Osteocyte (in vitro differentiated cells): ENCODE measurements at regions not wholly inside any gene's neighbourhood (a gene's known extent, or its start where the extent isn't known, plus 50 kb on each side); places are given as distances from the start of the nearest gene placed in this dataset.
"Not testable (repeated sequence)": the region's sequence is repeated elsewhere in the genome, so short reads cannot be mapped to it uniquely, and the experiment has no call there.

ENCODE experiments used
- DNase-seq: peaks from one replicate; pipeline ENCODE4 v3.0.0; 2021; ENCODE audit warnings: mixed read lengths; ENCODE audit not compliant: unreplicated experiment; ENCODE audit errors: extremely low spot score
- H3K27ac Mint-ChIP-seq: one replicate; pipeline ENCODE4 v1.8.0; 2021; ENCODE audit warnings: mild to moderate bottlenecking, mixed read lengths; ENCODE audit not compliant: unreplicated experiment
- H3K27me3 Mint-ChIP-seq: one replicate; pipeline ENCODE4 v1.8.0; 2021; ENCODE audit warnings: mixed read lengths; ENCODE audit not compliant: unreplicated experiment
- H3K36me3 Mint-ChIP-seq: one replicate; pipeline ENCODE4 v1.8.0; 2021; ENCODE audit warnings: mixed read lengths; ENCODE audit not compliant: unreplicated experiment
- H3K4me1 Mint-ChIP-seq: one replicate; pipeline ENCODE4 v1.8.0; 2021; ENCODE audit warnings: mixed read lengths; ENCODE audit not compliant: unreplicated experiment
- H3K4me3 Mint-ChIP-seq: one replicate; pipeline ENCODE4 v1.8.0; 2021; ENCODE audit warnings: mild to moderate bottlenecking, moderate library complexity, mixed read lengths; ENCODE audit not compliant: unreplicated experiment
- H3K9me3 Mint-ChIP-seq: one replicate; pipeline ENCODE4 v1.8.0; 2021; ENCODE audit warnings: mixed read lengths; ENCODE audit not compliant: unreplicated experiment
- TF ChIP-seq, protein P1 (sequence below): fragments of 200-600 bp; sonication (generic); IDR thresholded peaks from 2 replicates; pipeline ENCODE4 v1.5.0; 2021; ENCODE audit warnings: antibody characterized with exemption, mild to moderate bottlenecking, moderate library complexity

DNA sequence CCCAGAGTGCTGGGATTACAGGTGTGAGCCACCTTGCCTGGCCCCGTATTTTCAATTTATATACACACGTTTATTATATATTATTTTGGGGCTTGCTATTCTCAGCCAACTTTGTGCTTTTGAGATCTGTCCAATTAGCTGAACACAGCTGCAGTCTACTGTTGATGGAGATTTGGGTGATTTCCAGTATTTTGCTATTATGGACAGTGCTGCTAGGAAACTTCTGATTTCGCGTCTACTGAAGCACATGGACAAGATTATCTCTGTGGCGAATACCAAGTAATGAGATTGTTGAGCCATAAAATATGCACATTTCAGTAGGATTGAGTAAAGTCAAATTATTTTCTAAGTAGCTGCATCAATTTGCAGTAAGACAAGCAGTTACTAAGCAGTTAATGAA lies 1731.2 kb upstream of the CDH6 start:
- TF ChIP-seq, protein P1, sequence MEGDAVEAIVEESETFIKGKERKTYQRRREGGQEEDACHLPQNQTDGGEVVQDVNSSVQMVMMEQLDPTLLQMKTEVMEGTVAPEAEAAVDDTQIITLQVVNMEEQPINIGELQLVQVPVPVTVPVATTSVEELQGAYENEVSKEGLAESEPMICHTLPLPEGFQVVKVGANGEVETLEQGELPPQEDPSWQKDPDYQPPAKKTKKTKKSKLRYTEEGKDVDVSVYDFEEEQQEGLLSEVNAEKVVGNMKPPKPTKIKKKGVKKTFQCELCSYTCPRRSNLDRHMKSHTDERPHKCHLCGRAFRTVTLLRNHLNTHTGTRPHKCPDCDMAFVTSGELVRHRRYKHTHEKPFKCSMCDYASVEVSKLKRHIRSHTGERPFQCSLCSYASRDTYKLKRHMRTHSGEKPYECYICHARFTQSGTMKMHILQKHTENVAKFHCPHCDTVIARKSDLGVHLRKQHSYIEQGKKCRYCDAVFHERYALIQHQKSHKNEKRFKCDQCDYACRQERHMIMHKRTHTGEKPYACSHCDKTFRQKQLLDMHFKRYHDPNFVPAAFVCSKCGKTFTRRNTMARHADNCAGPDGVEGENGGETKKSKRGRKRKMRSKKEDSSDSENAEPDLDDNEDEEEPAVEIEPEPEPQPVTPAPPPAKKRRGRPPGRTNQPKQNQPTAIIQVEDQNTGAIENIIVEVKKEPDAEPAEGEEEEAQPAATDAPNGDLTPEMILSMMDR, result no peak

DNA sequence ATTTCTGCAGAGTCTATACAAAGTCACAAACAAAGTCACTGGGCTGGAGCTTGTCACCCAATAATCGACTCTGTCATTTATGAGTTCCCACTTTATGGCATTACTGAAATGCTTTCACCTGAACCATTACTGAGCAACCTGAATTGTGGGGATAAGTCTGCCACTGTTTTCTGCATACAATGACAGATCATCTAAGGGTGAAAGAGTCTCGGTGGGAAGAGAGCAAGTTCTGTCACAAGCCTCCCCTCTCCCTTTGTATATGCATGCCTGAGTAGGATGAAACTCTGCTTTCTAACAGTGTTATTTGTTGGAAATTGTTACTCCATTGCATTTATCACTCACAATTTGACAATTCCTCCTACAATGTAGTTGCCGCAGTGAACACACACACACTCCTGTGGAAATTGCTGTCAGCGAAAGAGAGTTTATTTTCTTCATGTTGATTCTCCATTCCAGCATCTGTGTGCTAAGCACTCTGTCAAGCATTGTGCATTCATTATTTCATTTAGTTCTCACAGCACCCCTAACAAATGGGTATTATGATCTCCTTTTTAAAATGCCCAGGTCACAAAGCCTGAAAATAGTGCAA lies 1732.4 kb upstream of the CDH6 start:
- Mint-ChIP-seq H3K4me3 (no peak overlapping the region), H3K27ac (no peak overlapping the region), H3K27me3 (no peaks in the 10 kb centered on the region), H3K9me3 (no peaks in the 10 kb centered on the region), H3K4me1 (no peaks in the 10 kb centered on the region), H3K36me3 (no peaks in the 10 kb centered on the region)
- no peak for DNase-seq
- TF ChIP-seq, protein P1, result no peak

More for the DNA sequence above, 1731.2 kb upstream of the CDH6 start:
- DNase-seq, result no peak
- H3K4me3 Mint-ChIP-seq, result no peak overlapping the region
- H3K9me3 Mint-ChIP-seq, result no peaks in the 10 kb centered on the region
- H3K27me3 Mint-ChIP-seq, result no peaks in the 10 kb centered on the region
- H3K36me3 Mint-ChIP-seq, result no peaks in the 10 kb centered on the region
- no peak overlapping the region for H3K27ac Mint-ChIP-seq
- H3K4me1 Mint-ChIP-seq, result no peaks in the 10 kb centered on the region

DNA sequence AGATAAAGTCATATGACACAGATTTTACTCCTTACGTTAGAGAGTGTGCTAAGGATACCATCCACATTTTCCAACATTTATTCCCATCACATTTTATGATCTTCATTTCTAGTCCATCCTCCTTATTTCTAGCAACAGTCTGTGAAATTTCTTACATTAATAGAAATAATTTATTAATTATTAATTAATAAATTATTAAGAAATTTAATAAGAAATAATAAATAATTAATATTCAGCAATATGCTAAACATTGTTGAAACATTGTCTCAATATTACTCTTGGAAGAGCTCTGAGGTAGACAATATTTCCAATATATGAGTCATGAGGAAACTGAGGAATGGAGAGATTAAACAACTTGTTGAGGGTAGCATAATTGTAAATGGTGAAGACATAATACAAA lies 1742.5 kb upstream of the CDH6 start:
- not testable (repeated sequence) for H3K27me3 Mint-ChIP-seq, H3K4me3 Mint-ChIP-seq, H3K36me3 Mint-ChIP-seq, H3K9me3 Mint-ChIP-seq, H3K4me1 Mint-ChIP-seq, H3K27ac Mint-ChIP-seq, DNase-seq

DNA sequence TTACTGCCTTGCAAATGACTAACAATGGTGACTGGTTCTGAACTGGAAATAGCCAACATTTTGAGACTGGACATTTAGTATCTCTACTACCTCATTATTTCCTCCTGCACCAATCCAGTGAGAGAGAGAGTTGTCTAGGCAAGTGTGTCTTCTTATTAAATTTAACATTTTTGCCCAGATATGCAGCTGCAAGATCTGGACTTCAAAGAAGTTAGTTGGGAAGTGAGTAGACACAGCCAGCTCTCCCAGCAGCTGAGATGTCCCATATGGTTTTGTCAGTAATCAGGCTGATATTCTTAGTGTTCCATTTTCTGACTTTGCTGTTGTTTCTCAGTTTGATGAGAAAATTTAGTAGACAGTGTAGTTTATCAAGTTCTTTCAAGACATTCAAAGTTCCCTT lies 1778.8 kb upstream of the CDH6 start:
- H3K4me3 Mint-ChIP-seq, result no peak overlapping the region
- peaks cover 2% of the 10 kb centered on the region for H3K27me3 Mint-ChIP-seq
- H3K9me3 Mint-ChIP-seq, result no peaks in the 10 kb centered on the region
- DNase-seq, result no peak
- no peaks in the 10 kb centered on the region for H3K4me1 Mint-ChIP-seq
- no peak overlapping the region for H3K27ac Mint-ChIP-seq
- TF ChIP-seq, protein P1, result no peak
- H3K36me3 Mint-ChIP-seq, result no peaks in the 10 kb centered on the region

DNA sequence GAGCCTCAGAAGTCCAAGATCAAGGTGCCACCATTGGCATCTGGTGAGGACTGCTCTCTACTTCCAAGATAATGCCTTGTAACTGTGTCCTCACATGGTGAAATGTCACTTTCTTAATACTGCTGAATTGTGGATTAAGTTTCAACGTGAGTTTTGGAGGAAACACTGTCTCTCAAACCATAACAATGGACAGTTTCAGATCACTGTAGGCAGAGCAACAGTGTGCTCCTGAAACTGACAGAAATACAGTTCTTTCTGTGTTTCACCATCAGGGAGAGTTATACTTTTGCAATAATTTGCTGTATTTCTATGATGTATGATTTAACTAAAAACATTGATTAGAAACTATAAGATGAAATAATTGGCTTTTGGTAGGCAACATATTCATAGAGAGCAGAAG lies 1780.5 kb upstream of the CDH6 start:
- Mint-ChIP-seq H3K27ac (no peak overlapping the region), H3K9me3 (no peaks in the 10 kb centered on the region), H3K4me1 (no peaks in the 10 kb centered on the region), H3K4me3 (no peak overlapping the region), H3K36me3 (no peaks in the 10 kb centered on the region), H3K27me3 (peaks cover 2% of the 10 kb centered on the region)
- TF ChIP-seq, protein P1, result no peak
- DNase-seq, result no peak

DNA sequence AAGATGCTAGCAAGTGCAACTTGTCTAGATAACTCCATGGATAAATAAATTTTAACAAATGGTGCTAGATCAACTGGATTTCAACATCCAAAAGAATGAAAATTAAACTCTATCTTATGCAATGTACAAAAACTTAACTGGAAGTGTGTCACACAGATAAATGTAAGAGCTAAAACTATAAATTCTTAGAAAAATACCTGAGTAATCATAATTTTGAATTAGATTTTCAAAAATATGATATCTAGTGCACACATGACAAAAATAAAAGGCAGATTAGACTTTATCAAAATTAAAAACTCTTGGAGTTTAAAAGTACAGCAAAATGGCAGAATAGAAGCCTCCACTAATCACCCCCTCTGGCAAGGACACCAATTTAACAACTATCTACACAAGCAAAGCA lies 1791.2 kb upstream of the CDH6 start:
- H3K27me3 Mint-ChIP-seq, result no peaks in the 10 kb centered on the region
- no peaks in the 10 kb centered on the region for H3K4me1 Mint-ChIP-seq
- H3K27ac Mint-ChIP-seq, result no peak overlapping the region
- no peak for DNase-seq
- TF ChIP-seq, protein P1, result no peak
- H3K4me3 Mint-ChIP-seq, result no peak overlapping the region
- H3K9me3 Mint-ChIP-seq, result peaks cover 35% of the 10 kb centered on the region
- H3K36me3 Mint-ChIP-seq, result no peaks in the 10 kb centered on the region
